ENCODE measurements at regions not wholly inside any gene's neighbourhood (a gene's known extent, or its start where the extent isn't known, plus 50 kb on each side); places are given as distances from the start of the nearest gene placed in this dataset.

GRCh38 chr20:12434672-12435071 lies 517.0 kb downstream of the BTBD3 start:
- POLR2A ChIA-PET, result no interaction called here
- BruUV-seq (replicated peaks), result no TSS peak
- intact Hi-C loops (cut with micrococcal nuclease), result no loop called here
- CTCF ChIA-PET, result no interaction called here
- H3K36me3 Mint-ChIP-seq (ENCODE audit: insufficient read depth, unreplicated experiment), result no peaks in the 10 kb centered on the region
- DNase-seq (ENCODE audit: unreplicated experiment), result no peak
- H3K4me1 Mint-ChIP-seq (ENCODE audit: insufficient read depth, unreplicated experiment), result no peaks in the 10 kb centered on the region
- peaks cover 8% of the 10 kb centered on the region for H3K9me3 Mint-ChIP-seq (ENCODE audit: unreplicated experiment)
- no peaks in the 10 kb centered on the region for H3K27me3 Mint-ChIP-seq (ENCODE audit: insufficient read depth, unreplicated experiment)
- no peak overlapping the region for H3K27ac Mint-ChIP-seq (ENCODE audit: low read depth, unreplicated experiment)
- H3K4me3 Mint-ChIP-seq (ENCODE audit: unreplicated experiment), result no peak overlapping the region
- TF ChIP-seq CTCF (IDR thresholded peaks at IDR 0.05; ENCODE audit: unreplicated experiment), result no peak

GRCh38 chr20:12435268-12435667 lies 517.6 kb downstream of the BTBD3 start:
- no peak for TF ChIP-seq CTCF (IDR thresholded peaks at IDR 0.05; ENCODE audit: unreplicated experiment)
- H3K4me3 Mint-ChIP-seq (ENCODE audit: unreplicated experiment), result no peak overlapping the region
- no peaks in the 10 kb centered on the region for H3K36me3 Mint-ChIP-seq (ENCODE audit: insufficient read depth, unreplicated experiment)
- no peaks in the 10 kb centered on the region for H3K4me1 Mint-ChIP-seq (ENCODE audit: insufficient read depth, unreplicated experiment)
- intact Hi-C loops (cut with micrococcal nuclease), result no loop called here
- ChIA-PET POLR2A (no interaction called here), CTCF (no interaction called here)
- BruUV-seq (replicated peaks), result no TSS peak
- H3K9me3 Mint-ChIP-seq (ENCODE audit: unreplicated experiment), result peaks cover 13% of the 10 kb centered on the region
- DNase-seq (ENCODE audit: unreplicated experiment), result no peak
- no peaks in the 10 kb centered on the region for H3K27me3 Mint-ChIP-seq (ENCODE audit: insufficient read depth, unreplicated experiment)
- H3K27ac Mint-ChIP-seq (ENCODE audit: low read depth, unreplicated experiment), result no peak overlapping the region

GRCh38 chr20:12453711-12454110 lies 536.0 kb downstream of the BTBD3 start:
- POLR2A ChIA-PET, result no interaction called here
- intact Hi-C loops (cut with micrococcal nuclease), result no loop called here
- no peaks in the 10 kb centered on the region for H3K4me1 Mint-ChIP-seq (ENCODE audit: insufficient read depth, unreplicated experiment)
- TF ChIP-seq CTCF (IDR thresholded peaks at IDR 0.05; ENCODE audit: unreplicated experiment), result no peak
- no peak overlapping the region for H3K27ac Mint-ChIP-seq (ENCODE audit: low read depth, unreplicated experiment)
- DNase-seq (ENCODE audit: unreplicated experiment), result no peak
- no peaks in the 10 kb centered on the region for H3K27me3 Mint-ChIP-seq (ENCODE audit: insufficient read depth, unreplicated experiment)
- CTCF ChIA-PET, result no interaction called here
- peaks cover 16% of the 10 kb centered on the region for H3K9me3 Mint-ChIP-seq (ENCODE audit: unreplicated experiment)
- no TSS peak for BruUV-seq (replicated peaks)
- H3K36me3 Mint-ChIP-seq (ENCODE audit: insufficient read depth, unreplicated experiment), result peaks cover 6% of the 10 kb centered on the region
- H3K4me3 Mint-ChIP-seq (ENCODE audit: unreplicated experiment), result no peak overlapping the region

- CTCF ChIA-PET, result no interaction called here
- no peak overlapping the region for H3K4me3 Mint-ChIP-seq (ENCODE audit: unreplicated experiment)
- intact Hi-C loops (cut with micrococcal nuclease), result no loop called here
- H3K36me3 Mint-ChIP-seq (ENCODE audit: insufficient read depth, unreplicated experiment), result peaks cover 6% of the 10 kb centered on the region
- no peaks in the 10 kb centered on the region for H3K27me3 Mint-ChIP-seq (ENCODE audit: insufficient read depth, unreplicated experiment)
- H3K27ac Mint-ChIP-seq (ENCODE audit: low read depth, unreplicated experiment), result no peak overlapping the region
- POLR2A ChIA-PET, result no interaction called here
- peak; percentile 1 for DNase-seq (ENCODE audit: unreplicated experiment)
- BruUV-seq (replicated peaks), result no TSS peak
- peaks cover 9% of the 10 kb centered on the region for H3K9me3 Mint-ChIP-seq (ENCODE audit: unreplicated experiment)
- no peaks in the 10 kb centered on the region for H3K4me1 Mint-ChIP-seq (ENCODE audit: insufficient read depth, unreplicated experiment)
- TF ChIP-seq CTCF (IDR thresholded peaks at IDR 0.05; ENCODE audit: unreplicated experiment), result no peak
Measured at GRCh38 chr20:12455148-12455547, 537.5 kb downstream of the BTBD3 start.

All from MCF 10A (cell line).